ENCODE measurements at regions not wholly inside any gene's neighbourhood (a gene's known extent, or its start where the extent isn't known, plus 50 kb on each side); places are given as distances from the start of the nearest gene placed in this dataset.
A peak's percentile ranks its signal among the peaks of the same experiment; 100 is the strongest.

DNA sequence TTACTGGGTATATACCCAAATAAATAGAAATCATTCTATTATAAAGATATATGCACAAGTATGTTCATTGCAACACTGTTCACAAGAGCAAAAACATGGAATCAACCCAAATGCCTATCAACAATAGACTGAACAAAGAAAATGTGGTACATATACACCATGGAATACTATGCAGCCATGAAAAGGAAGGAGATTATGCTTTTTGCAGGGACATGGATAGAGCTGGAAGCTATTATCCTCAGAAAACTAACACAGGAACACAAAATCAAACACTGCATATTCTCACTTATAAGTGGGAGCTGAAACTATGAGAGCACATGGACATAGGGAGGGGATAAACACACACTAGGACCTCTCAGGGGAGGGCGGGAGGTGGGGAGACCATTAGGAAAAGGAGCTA, 298.4 kb upstream of the CDH9 start:
- DNase-seq (ENCODE audit: low read depth in 1 of 2, low spot score in 2 of 2) (no peak), FAIRE-seq (no peak)
- no peak overlapping the region for H3K9ac ChIP-seq (replicated peaks in 1 of 4; ENCODE audit: extremely low read depth in 1 of 4, low read depth in 3 of 4, low read length in 3 of 4)
- no peaks in the 10 kb centered on the region for H3K79me1 ChIP-seq (ENCODE audit: low read depth, low read length)
- no peaks in the 10 kb centered on the region for H3K36me3 ChIP-seq (ENCODE audit: control insufficient read depth in 2 of 4, insufficient read depth in 4 of 4, low read length in 3 of 4)
- H3K4ac ChIP-seq (replicated peaks; ENCODE audit: insufficient read length, low read depth, low read length): no peak overlapping the region
- no peaks in the 10 kb centered on the region for H4K20me1 ChIP-seq (replicated peaks in 1 of 2; ENCODE audit: control insufficient read depth in 1 of 2, insufficient read depth in 2 of 2, low read length in 2 of 2)
- H3K56ac ChIP-seq (replicated peaks; ENCODE audit: insufficient read length, low read depth, low read length): no peak overlapping the region
- no peak overlapping the region for H2AFZ ChIP-seq (ENCODE audit: low read length)
- 31% methylated on average over 1 of the region's 1 CpG; no CpG with 5 or more reads in 1 of the 2 experiments for WGBS, 2 experiments (ENCODE audit: extremely low coverage in 1 of 2, insufficient coverage in 1 of 2, insufficient read length in 1 of 2, insufficient replicate concordance in 2 of 2, low coverage in 1 of 2, low lambda C conversion rate in 2 of 2, missing lambda C conversion rate in 1 of 2)
- H3K4me2 ChIP-seq (ENCODE audit: insufficient read depth in 1 of 2, low read depth in 2 of 2, low read length in 2 of 2): no peak overlapping the region
- H3K27me3 ChIP-seq (replicated peaks in 1 of 4; ENCODE audit: control insufficient read depth in 3 of 4, extremely low read depth in 1 of 4, insufficient read depth in 3 of 4, low read length in 3 of 4): no peaks in the 10 kb centered on the region
- TF ChIP-seq, protein P1, sequence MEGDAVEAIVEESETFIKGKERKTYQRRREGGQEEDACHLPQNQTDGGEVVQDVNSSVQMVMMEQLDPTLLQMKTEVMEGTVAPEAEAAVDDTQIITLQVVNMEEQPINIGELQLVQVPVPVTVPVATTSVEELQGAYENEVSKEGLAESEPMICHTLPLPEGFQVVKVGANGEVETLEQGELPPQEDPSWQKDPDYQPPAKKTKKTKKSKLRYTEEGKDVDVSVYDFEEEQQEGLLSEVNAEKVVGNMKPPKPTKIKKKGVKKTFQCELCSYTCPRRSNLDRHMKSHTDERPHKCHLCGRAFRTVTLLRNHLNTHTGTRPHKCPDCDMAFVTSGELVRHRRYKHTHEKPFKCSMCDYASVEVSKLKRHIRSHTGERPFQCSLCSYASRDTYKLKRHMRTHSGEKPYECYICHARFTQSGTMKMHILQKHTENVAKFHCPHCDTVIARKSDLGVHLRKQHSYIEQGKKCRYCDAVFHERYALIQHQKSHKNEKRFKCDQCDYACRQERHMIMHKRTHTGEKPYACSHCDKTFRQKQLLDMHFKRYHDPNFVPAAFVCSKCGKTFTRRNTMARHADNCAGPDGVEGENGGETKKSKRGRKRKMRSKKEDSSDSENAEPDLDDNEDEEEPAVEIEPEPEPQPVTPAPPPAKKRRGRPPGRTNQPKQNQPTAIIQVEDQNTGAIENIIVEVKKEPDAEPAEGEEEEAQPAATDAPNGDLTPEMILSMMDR (IDR thresholded peaks at IDR 0.05; ENCODE audit: control extremely low read depth in 1 of 3, insufficient read depth in 1 of 3, low read depth in 1 of 3, low read length in 3 of 3): no peak
- no peak for TF ChIP-seq YY1 (IDR thresholded peaks at IDR 0.05; ENCODE audit: low read depth, low read length)
- TF ChIP-seq KDM1A (IDR thresholded peaks at IDR 0.05; ENCODE audit: borderline replicate concordance, low read length): 0 out of 2 replicates have a peak, but pooled peaks have one; percentile 48
- no peaks in the 10 kb centered on the region for H3K79me2 ChIP-seq (ENCODE audit: control insufficient read depth in 1 of 2, insufficient read depth in 2 of 2, low read length in 2 of 2)
- no peak overlapping the region for H2BK12ac ChIP-seq (ENCODE audit: low read depth, low read length)
- H3K27ac ChIP-seq (ENCODE audit: low read depth, low read length): no peak overlapping the region
- H2BK5ac ChIP-seq (ENCODE audit: low read depth, low read length): no peak overlapping the region
- H3K23ac ChIP-seq (ENCODE audit: insufficient read length): no peak overlapping the region
- CTCF ChIA-PET (ENCODE audit: partially characterized antibody): no interaction called here
- no peak overlapping the region for H2AK5ac ChIP-seq (ENCODE audit: low read depth, low read length)
- no peaks in the 10 kb centered on the region for H3K23me2 ChIP-seq (ENCODE audit: low read depth, low read length)
- no peaks in the 10 kb centered on the region for H3K4me1 ChIP-seq (replicated peaks in 1 of 4; ENCODE audit: control insufficient read depth in 3 of 4, insufficient read depth in 4 of 4, low read length in 3 of 4)
- no peak overlapping the region for H3K18ac ChIP-seq (ENCODE audit: extremely low read depth, low read length)
- peaks cover 0 to 4% of the 10 kb centered on the region in 2 experiments; a peak in 2 of 4 replicates for H3K9me3 ChIP-seq (ENCODE audit: insufficient read depth in 2 of 2, low read depth in 1 of 2, low read length in 1 of 2)
- H2BK20ac ChIP-seq (ENCODE audit: low read length): no peak overlapping the region
- POLR2A ChIA-PET (ENCODE audit: partially characterized antibody): no interaction called here
- H2BK15ac ChIP-seq (ENCODE audit: low read length): no peak overlapping the region
- no peak overlapping the region for H3K14ac ChIP-seq (ENCODE audit: insufficient read length)
- H4K8ac ChIP-seq (ENCODE audit: extremely low read depth, insufficient read depth, low read length): no peak overlapping the region
- no peak overlapping the region for H2BK120ac ChIP-seq (replicated peaks; ENCODE audit: low read depth, low read length)
- H3K4me3 ChIP-seq (ENCODE audit: extremely low read depth in 1 of 4, insufficient read depth in 2 of 4, low read depth in 3 of 4, low read length in 4 of 4): no peak overlapping the region
- no peak overlapping the region for H4K5ac ChIP-seq (ENCODE audit: insufficient read length, low read depth, low read length)
- no peak overlapping the region for H4K91ac ChIP-seq (replicated peaks; ENCODE audit: insufficient read length, low read length)

All from H1 (cell line).